Inflammatory macrophage treated with lipopolysaccharide for 1 hour (primary cell): ENCODE measurements at regions not wholly inside any gene's neighbourhood (a gene's known extent, or its start where the extent isn't known, plus 50 kb on each side); places are given as distances from the start of the nearest gene placed in this dataset.

Experiments
- DNase-seq, 2 donors: peaks; one replicate each; pipeline ENCODE4 v3.0.0-alpha.2; 2020 to 2022

- no peak for DNase-seq
These were observed 223.8 kb downstream of the SOX9 start for GRCh38 chr17:72344613-72345012.

- DNase-seq = no peak
These were observed 224.3 kb downstream of the SOX9 start for GRCh38 chr17:72345088-72345487.

GRCh38 chr17:72345536-72345935, 224.7 kb downstream of the SOX9 start:
- no peak for DNase-seq

GRCh38 chr17:72346306-72346705, 225.5 kb downstream of the SOX9 start:
- DNase-seq = no peak

- DNase-seq = no peak
These were observed 228.2 kb downstream of the SOX9 start for GRCh38 chr17:72349011-72349410.

GRCh38 chr17:72349491-72349995, 228.7 kb downstream of the SOX9 start:
- DNase-seq = no peak

- no peak for DNase-seq
These were observed 229.3 kb downstream of the SOX9 start for GRCh38 chr17:72350073-72350472.

GRCh38 chr17:72351365-72351764, 230.5 kb downstream of the SOX9 start:
- no peak for DNase-seq

- no peak for DNase-seq
These were observed 231.1 kb downstream of the SOX9 start for GRCh38 chr17:72351884-72352346.

GRCh38 chr17:72353502-72353901, 232.7 kb downstream of the SOX9 start:
- no peak for DNase-seq

- no peak for DNase-seq
These were observed 233.3 kb downstream of the SOX9 start for GRCh38 chr17:72354071-72354470.

GRCh38 chr17:72357764-72358365, 237.0 kb downstream of the SOX9 start:
- DNase-seq = no peak

- no peak for DNase-seq
These were observed 237.6 kb downstream of the SOX9 start for GRCh38 chr17:72358465-72358864.

GRCh38 chr17:72359274-72359673, 238.5 kb downstream of the SOX9 start:
- no peak for DNase-seq

GRCh38 chr17:72359811-72360210, 239.0 kb downstream of the SOX9 start:
- DNase-seq = no peak

- no peak for DNase-seq
These were observed 239.6 kb downstream of the SOX9 start for GRCh38 chr17:72360386-72360940.

GRCh38 chr17:72361892-72362291, 241.1 kb downstream of the SOX9 start:
- DNase-seq = no peak

- DNase-seq = no peak
These were observed 241.7 kb downstream of the SOX9 start for GRCh38 chr17:72362376-72363088.

- no peak for DNase-seq
These were observed 242.3 kb downstream of the SOX9 start for GRCh38 chr17:72363089-72363610.

GRCh38 chr17:72365857-72366414, 245.1 kb downstream of the SOX9 start:
- no peak for DNase-seq

GRCh38 chr17:72366626-72367025, 245.8 kb downstream of the SOX9 start:
- no peak for DNase-seq

- DNase-seq = no peak
These were observed 247.4 kb downstream of the SOX9 start for GRCh38 chr17:72368191-72368590.

GRCh38 chr17:72369366-72369765, 248.5 kb downstream of the SOX9 start:
- DNase-seq = no peak

- no peak for DNase-seq
These were observed 250.0 kb downstream of the SOX9 start for GRCh38 chr17:72370819-72371218.
